HG02840 (cell line): ENCODE measurements at regions not wholly inside any gene's neighbourhood (a gene's known extent, or its start where the extent isn't known, plus 50 kb on each side); places are given as distances from the start of the nearest gene placed in this dataset.

Experiments
- ATAC-seq: cut with Tn5 transposase; IDR thresholded peaks from one replicate; pipeline ENCODE4 v1.9.1; 2021; ENCODE audit warnings: mild to moderate bottlenecking, moderate library complexity, moderate number of reproducible peaks; ENCODE audit not compliant: unreplicated experiment, low FRiP score

DNA sequence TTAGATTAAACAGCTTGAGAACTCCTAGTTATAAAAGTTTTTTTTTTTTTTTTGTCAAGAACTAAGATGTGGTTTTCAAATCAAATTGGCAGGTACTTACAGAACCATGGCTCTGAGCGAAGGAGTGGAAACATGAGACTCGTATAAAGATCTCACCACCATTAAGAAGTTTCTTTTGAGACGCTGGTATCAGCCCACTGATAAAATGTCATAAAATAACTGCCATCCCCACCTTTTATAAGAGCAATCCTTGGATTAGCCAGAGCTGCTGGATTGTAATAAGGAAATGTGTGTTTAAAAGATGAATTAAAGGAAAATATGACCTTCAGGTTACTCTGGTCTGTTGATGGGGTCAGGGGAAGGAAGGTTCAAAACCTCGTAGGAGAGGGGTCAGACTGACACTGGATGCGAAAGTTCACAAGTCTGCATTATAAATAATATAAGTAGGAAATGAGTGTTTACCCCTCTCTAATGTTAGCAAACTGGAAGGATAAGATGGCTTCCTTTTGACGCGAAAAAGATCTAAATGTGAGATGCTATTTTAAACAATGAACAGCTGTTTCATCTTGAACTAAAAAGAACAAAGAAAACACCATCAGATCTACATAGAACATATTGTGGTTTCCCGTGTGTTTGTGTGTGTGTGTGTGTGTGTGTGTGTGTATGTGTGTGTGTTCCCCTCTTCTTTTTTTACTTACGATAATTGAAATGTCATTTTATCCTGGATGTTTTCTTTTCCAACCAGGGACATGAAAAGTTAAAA lies 386.8 kb upstream of the JAG1 start:
- ATAC-seq: no peak

DNA sequence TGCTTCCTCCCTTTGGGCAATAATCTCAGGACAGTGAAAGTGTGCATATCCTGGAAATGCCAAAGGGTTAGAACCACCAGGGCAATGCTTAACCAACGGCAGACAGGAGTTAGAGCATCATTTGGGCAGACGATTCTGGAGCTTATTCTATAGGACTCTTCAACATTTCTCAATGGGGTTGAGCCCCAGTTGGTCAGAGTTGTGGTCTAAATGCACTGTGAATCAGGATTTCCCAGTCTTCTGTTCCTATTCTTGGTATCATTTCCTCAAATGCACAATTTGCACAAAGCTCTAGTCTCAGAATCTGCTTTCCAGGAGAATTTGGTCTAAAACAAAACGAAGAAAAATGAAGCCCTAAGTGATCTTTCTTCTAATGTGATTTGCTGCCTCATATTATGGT lies 389.6 kb upstream of the JAG1 start:
- ATAC-seq: no peak

DNA sequence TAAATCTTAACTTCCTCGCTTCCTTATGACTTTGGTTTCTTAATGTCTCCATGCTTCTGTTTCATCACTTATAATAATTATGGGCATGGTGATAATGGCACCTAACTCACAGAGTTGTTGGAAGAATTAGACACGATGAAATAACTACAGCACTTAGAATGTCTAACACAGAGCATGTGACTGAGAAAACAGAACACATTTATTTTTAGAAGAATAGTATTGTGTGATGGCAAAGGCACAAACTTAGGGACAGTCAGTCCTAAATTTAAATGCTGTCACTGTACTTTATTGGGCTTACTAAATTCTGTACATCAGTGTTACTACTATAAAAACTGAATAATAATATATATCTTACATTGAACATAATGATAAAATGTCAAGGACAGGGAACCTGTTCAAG lies 391.1 kb upstream of the JAG1 start:
- ATAC-seq: no peak

DNA sequence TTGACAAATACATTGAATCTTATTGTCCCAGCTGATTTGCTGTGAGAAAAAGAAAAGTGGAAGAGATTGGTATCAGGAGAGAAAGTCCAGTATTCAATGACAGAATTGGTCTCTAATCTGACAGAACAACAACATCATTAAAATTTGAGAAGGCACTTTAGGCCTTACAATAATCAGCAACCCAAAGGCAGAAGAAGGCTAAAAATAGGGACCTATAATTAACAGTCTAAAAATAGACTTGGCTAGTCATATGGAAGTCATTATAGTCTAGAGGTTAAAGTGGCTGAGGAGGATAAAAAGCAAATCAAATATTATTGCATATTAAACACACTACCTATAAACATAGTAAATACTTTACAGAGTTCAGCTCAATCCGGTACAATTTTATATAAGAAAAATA lies 393.6 kb upstream of the JAG1 start:
- no peak for ATAC-seq

DNA sequence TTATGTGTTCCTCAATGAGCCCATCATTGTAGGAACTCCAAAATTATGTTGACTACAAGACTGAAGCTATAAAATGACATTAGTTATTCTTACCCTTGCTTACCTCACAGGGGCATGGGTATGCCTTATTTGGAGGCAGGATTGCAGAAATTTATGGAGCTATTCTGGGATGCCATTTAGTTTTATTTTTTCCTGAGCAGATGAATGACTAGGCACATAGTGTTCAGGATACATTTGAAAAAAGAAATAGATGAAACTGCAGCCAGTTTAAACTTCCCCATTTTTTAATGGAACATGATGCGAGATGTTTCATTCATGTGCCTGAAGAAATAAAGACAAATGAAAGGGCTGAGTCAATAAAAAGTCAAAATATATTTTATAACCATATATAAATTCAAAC lies 399.2 kb upstream of the JAG1 start:
- no peak for ATAC-seq

DNA sequence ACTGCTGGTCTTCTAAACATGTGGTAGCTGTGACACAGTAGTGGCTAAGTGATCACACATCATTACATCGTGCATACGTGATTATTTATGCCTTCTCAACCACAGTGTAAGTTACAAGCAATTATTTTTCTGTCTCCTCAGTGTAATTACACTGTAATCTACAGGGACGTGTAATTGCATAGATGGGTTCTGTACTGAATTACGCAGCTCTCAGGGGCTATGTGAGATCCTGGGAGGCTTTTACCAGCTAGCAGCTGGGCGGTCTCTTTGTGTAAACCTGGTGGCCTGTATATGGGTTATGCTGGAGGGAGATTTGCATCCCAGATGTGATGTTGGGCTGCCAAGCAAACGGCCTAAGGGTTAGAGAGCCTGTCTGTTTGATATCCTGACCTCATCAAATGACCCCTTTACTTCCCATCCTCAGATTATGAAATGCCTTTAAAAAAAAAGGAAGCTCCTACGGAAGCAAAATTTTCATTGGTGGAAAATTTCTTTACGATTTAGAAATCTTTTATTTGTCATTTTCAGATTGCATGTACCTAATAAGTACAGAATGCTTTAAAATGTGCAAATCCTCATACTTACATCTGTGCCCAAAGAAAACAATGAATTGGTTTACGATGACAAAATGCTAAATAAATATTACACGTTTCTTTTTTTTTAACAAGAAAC lies 402.8 kb upstream of the JAG1 start:
- no peak for ATAC-seq

DNA sequence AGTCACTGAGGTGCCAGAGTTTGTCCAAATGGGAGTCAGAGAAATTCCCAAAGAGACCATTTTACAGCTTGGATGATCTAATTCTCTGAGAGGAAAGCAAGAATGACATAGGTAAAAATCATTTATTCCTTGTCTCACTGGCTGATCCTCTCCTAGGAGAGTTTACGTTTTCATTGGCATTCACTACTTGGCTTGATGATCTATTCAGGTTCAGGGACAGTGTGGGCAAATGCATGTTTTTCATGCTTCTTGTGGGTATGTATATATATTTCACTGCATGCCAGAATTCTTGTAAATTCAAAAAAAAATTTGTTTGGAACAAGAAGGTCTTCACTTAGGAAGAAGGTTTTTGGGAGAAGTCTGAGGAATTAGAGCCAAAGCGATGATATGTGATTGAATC lies 403.4 kb upstream of the JAG1 start:
- ATAC-seq: no peak

GRCh38 chr20:11080010-11080409 lies 406.2 kb upstream of the JAG1 start:
- no peak for ATAC-seq

GRCh38 chr20:11080781-11081377 lies 407.1 kb upstream of the JAG1 start:
- no peak for ATAC-seq

DNA sequence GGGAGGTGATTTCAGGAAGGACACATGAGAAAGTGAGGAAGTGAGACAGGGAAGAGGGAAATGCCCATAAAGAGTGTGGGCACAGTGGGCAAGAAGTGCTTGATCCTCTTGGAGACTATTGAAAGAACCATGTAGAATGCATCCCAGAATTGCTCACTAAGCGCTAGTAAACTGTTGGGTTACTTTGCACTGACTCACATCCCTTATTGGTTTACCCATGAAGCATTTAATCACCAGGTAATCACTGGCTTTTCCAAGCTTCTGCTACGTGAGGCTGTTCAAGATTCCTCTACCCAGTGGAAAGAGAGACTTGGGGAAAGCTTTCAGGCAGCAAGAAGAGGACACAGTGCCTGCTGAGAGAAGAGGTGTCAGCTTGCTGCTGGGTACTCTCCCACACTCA lies 410.0 kb upstream of the JAG1 start:
- no peak for ATAC-seq

DNA sequence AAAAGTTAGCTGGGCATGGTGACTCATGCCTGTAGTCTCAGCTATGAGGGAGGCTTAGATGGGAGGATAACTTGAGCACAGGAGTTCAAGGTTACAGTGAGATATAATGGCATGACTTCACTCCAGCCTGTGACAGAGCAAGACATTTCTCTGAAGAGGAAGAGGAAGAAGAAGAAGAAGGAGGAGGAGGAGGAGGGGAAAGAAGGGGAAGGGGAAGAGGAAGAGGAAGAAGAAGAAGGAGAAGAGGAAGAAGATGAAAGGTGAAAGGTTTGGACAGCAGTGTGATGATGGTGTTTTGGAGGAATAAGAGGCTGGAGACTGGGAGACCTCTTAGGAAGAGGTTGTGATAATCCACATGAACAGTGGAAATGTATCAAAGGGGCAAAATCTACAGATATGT lies 410.7 kb upstream of the JAG1 start:
- ATAC-seq: no peak

- ATAC-seq: no peak
These were observed 413.2 kb upstream of the JAG1 start for GRCh38 chr20:11086970-11087369.

DNA sequence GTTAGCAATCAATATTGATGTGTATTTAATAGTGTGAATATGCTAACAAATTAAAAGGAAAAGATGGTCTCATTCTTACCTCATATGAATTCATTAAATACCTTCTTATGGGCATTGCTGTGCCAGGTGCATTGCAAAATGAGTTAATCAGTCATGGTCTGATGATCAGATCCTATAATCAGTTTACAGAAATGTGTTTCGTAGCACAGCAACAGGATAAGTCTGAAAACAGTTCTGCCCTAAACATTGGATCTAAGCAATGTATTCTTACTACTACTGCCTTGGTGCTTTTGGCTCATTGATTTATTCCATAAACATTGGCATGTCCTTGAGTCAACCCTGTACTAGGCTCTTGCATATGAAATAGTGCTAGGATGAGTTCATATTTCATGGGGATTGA lies 417.0 kb upstream of the JAG1 start:
- no peak for ATAC-seq

GRCh38 chr20:11091511-11091910 lies 417.7 kb upstream of the JAG1 start:
- ATAC-seq: no peak

DNA sequence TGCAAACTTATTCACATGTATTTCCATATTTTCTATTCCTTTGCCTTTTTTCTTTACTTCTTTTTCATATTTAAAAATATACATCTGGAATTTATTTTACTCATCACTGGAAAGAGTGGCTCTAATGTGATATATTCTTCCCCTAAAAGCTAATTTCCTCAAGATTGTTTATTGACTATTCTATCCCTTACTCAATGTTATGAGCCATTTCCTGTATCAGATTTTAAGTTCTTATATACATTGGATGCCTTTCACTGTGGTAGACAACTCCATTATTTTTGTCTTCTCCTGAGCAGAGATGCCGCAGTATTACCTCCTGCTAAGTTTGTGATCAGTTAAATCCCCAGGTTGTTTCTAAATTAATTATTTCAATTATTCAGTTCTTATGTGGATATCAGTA lies 418.4 kb upstream of the JAG1 start:
- no peak for ATAC-seq

GRCh38 chr20:11094196-11094595 lies 420.4 kb upstream of the JAG1 start:
- no peak for ATAC-seq

DNA sequence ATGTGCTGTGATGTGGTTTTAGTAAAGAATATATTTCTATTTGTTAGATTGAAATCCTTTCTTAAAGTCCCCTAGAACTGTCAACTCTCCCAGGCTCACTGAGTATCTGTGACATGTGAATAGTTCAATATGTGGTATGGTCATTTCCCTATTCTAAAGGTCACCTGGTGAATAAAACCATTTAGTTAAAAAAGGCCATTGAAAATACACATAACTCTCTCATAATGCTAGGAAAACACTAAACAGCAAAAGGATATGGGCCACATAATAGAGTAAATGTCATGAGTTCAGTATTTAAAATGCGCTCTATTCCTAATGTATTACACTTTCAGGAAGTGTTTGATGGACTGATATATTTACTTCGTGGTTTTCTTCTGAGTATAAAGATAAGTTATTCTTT lies 420.9 kb upstream of the JAG1 start:
- no peak for ATAC-seq

GRCh38 chr20:11098888-11099287 lies 425.1 kb upstream of the JAG1 start:
- no peak for ATAC-seq

- no peak for ATAC-seq
These were observed 427.4 kb upstream of the JAG1 start for GRCh38 chr20:11101243-11101642.

DNA sequence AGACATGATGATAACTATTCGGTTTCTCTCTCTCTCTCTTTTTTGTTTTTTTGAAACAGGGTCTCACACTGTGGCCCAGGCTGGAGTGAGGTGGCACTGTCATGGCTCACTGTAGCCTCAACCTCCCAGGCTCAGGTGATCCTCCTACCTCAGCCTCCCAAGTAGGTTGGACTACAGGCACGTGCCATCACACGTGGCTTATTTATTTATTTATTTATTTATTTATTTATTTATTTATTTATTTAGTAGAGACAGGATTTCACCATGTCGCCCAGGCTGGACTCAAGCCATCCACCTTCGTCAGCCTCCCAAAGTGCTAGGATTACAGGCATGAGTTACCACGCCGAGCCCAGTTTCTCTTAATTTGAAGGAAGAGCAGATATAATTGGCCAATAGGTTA lies 427.9 kb upstream of the JAG1 start:
- no peak for ATAC-seq

DNA sequence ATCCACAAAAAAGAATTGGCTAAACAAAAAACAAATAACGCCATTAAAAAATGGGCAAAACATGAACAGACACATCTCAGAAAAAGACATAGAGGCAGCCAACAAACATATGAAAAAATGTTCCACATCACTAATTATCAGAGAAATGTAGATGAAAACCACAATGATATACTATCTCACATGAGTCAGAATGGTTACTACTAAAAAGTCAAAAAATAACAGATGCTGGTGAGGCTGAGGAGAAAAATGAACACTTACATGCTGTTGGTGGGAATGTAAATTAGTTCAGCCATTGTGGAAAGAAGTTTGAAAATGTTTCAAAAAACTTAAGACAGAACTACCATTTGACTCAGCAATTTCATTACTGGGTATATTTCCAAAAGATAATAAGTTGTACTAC lies 430.1 kb upstream of the JAG1 start:
- ATAC-seq: no peak
